HG02970 (cell line): ENCODE measurements at regions not wholly inside any gene's neighbourhood (a gene's known extent, or its start where the extent isn't known, plus 50 kb on each side); places are given as distances from the start of the nearest gene placed in this dataset.

ENCODE experiments used
- ATAC-seq: cut with Tn5 transposase; IDR thresholded peaks from one replicate; pipeline ENCODE4 v1.9.1; 2021; ENCODE audit warnings: mild to moderate bottlenecking, moderate library complexity, moderate number of reproducible peaks; ENCODE audit not compliant: unreplicated experiment, low FRiP score

DNA sequence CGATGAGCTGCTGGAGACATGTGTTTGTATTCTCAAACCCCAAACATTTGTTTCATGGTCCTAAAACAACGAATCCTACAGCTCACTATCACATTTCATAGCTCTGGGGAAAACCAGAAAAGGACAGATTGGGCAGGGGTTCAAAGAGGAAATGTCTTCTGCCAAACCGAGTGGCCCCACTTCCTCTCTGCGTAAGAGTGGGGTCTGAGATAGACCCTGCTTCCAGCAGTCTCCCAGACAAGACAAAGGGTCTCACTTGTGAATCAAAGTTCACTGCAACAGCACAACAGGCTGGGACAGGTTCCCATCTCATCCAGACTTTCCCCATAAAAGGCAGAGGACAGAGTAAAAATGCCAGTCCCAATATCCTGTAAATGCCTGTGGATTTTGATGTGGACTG is 276.2 kb upstream of the SLC24A2 start:
- ATAC-seq: no peak

DNA sequence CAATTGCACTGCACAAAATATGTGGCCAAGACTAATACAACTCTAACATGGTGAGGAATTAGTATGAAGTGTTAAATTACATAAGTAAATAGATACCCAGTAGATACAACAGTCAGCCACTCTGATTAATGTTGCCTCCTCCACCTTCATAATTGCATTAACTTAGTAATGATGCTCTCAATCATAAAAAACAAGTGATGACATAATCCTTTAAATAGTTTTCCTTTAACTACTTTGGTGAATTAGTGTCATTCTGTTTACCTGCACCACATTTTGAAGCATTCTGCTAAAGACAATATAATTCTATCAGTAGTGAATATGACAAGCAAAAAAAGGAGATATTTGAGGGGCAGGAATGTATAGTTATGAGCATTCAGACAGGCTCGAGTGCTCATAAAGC is 265.9 kb upstream of the SLC24A2 start:
- no peak for ATAC-seq

DNA sequence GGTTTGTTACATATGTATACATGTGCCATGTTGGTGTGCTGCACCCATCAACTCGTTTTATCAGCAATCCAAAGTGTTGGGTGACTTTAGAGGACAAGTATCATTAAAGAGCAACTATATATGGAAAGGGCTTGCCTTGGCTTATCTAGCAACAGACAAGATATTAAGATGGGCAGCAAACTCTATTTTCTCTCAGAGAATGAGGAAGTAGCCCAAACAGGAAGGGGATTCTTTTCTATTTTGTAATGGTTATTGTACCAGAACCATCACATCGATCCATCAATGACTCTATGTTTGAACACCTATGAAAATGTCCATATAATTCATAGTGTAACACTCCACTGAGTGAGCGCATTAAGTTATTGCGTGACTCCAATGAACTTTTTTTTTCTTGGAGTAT is 260.1 kb upstream of the SLC24A2 start:
- ATAC-seq: no peak

DNA sequence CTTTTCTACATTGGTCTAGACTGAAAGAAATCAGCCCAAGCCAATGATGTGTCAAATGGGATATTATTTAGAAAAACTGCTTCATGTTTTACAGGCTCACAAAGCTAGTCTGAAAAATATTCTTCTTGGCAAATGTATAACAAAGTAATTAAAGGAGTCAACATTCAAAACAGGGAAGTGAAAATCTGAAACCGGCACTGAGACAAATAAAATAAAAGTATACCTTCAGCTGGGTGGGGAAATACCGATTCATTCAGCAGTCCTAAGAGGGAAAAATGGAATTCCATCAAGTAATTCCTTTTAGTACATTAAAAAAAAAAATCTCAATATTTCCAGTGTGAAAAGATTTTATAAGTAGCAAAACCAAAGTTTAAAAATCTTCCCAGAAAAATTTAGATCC is 259.6 kb upstream of the SLC24A2 start:
- no peak for ATAC-seq

DNA sequence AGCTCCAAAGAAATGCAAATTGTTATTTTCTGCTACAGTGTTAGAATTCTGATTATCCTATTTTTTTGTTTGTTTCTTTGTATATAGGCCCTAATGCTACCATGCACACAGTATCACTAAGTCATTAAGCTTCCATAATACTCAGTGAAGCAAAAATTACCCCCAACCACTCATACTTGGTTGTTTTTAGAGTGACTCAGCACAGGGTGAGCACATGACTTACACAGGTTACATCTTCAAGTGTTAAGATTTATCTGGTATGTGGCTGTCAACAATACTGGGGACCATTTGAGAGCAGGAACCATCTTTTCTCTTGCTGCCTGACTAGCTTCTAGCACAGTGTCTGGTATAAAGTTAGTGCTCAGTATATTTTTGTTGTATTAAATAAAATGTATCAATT is 255.8 kb upstream of the SLC24A2 start:
- no peak for ATAC-seq

DNA sequence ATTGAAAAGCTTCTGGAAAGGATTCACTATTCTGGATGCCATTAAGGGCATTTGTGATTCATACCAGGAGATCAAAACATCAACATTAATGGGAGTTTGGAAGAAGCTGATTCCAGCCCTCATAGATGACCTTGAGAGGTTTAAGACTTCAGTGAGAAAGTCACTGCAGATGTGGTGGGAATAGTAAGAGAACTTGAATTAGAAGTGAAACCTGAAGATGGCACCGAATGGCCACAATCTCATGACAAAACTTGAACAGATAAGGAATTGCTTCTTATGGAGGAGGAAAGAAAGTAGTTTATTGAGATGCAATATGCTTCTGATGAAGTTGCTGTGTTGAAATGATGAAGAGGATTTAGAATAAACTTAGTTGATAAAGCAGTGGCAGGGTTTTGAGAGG is 254.6 kb upstream of the SLC24A2 start:
- ATAC-seq: no peak

DNA sequence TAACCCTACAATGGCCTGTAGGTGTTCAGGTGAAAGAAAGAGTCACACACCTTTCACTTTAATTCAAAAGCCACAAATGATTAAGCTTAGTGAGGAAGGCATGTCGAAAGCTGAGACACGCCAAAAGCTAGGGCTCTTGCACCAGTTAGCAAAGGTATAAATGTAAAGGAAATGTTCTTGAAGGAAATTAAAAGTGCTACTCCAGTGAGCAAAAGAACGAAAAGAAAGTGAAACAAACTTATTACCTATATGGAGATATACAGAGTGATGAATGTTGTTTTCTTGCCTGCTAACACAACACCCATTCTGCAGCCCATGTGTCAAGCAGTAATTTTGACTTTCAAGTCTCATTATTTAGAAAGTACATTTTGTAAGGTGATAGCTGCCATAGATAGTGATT is 254.2 kb upstream of the SLC24A2 start:
- ATAC-seq: peak; percentile 62

DNA sequence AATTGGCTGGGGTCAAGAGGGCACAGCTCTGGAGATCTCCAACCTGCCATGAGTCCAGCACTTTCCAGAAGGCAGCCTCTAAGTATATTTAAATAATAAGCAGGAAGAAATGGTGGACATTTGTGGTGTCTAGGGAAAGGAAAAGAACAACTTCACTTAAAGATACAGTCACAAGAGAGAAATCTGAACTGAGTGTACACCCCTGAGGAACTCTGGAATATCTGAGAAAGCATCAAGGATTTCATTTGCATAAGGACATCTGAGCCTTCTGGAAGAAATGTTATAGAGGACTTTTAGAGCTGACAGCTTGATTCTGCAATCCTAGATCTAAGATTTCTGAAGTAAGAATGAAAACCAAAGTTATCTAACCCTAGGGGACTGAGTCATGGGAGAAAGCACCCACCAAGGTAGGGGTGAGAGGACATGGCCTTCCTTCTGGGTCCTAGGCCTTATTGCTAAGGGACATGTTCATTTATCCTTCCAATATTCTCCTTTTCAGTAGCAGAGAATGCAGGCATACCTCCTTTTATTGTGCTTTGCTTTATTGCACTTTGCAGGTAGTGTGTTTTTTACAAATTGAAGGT is 253.4 kb upstream of the SLC24A2 start:
- ATAC-seq: no peak

DNA sequence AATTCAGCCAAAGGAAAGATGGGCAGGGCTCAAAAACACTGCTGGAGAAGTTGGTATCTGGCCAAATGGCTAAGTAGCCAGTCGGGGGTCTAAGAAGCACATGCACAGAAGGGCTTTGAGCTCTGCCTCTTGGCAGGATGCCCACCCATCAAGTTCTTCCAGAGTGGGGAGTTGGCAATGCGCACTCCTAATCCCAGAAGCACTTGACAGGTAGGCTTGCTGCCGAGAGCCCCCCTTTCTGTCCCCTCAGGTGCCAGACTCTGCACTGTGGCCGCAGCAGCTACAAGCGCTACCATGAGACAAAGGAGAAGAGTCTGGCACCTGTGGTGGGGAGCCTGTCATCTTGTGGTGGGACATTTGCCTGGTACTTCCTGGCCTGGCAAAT is 252.9 kb upstream of the SLC24A2 start:
- no peak for ATAC-seq

DNA sequence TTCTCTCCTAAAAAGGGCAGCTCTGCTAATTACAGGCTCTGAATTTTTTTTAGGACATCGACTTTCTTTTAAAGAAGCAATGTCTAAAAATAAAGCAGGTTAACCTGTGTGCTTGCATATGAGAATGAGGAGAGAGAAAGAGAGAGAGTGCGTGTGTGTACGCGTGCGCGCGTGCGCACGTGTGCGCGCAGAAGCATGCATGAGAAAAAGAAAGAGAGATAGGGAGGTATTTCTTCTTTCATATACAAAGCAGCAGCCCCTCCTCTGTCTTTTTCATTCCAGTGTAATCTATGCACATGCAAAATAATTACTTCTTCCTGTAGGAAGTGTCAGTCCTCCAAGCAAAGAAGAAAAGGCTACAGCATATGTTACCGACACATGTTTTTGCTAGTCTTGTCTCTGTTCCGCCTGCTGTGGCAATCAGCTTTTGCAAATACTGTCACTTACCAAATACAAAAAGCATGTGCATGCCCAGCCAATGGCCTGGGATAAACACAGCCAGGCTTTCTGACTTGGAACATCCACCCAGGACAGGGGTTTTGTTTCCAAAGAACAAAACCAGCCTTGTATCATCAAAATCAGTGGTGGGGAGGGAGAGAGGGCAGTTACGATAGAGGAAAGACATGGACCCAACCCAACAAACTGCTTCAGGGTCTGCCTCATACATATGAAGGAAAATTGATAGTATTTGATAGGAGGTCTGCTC is 252.3 kb upstream of the SLC24A2 start:
- ATAC-seq: no peak

DNA sequence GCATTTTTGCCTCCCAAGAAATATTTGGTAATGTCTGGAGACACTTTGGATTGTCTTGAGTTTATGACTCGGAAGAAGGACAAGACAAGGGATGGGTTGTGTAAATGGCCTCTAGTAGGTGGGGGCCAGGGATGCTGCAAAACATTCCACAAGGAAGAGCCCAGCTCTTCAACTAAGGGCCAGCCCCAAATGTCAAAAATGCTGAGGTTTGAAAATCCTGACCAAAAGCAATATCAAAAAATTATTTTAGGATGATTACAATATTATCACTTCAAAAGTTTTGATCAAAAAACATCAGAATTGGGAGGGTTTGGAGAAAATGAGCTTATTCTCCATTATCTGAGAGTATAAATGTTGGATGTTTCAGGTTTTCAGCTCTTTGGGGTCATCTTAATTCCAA is 248.9 kb upstream of the SLC24A2 start:
- no peak for ATAC-seq

DNA sequence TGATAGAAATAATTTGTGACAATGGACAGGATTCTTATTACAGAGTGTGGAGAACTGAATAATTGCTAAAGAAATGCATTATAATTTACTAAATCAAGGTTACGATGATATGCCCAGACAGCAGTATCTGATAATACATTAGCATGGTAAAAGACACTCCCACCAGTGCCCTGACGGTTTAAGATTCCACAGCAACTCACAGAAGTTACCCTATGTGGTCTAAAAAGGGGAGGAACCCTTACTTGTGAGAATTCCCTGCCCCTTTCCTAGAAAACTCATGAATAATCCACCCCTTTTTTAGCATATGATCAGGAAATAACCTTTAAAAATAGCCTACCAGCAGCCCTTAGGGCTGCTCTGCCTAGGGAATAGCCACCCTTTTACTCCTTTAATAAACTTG is 244.7 kb upstream of the SLC24A2 start:
- no peak for ATAC-seq

DNA sequence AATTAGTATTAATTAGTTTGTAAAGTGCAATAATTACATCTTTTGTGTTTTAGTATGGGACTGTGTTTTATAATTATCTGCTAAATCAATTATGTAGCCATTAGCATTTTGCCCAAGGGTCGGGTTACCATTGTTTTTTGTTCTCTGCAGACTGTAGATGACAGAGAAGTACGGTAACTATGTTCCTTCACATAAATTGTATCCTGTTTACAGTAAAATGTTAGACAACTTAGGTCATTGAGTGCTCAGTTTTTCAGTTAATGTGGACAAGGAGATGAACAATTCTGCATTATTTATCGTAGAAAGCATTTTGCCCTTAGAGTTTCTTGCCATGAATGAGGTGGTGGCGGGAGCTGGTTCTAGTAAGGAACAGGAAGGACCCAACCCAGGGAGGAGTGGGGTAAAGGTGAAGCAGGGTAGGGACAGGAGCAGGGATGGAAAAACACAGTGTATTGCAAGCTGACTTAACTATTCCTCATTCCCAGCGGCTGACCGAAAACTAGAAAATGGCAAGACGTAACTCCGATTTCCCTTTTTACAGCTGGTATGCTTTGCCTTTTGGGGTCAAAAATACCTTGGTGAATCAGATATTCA is 243.7 kb upstream of the SLC24A2 start:
- no peak for ATAC-seq

DNA sequence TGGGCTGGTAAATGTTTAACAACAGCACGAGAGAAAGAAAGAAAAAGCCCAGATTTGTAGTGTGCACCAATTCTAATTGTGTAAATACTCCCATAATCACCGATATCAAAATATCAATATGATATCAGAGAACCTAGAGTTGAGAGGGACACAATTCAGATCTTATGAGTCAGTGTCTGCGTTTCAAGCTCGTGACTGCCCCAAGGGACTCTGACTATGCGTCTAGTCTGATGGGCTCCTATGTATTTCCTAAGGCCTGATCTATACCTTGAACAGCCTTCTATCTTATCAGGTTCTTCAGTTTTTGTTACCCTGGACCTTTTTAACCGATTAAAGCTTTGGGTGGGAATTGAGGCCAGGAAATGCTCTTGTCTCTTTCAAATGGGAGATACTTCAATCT is 243.0 kb upstream of the SLC24A2 start:
- no peak for ATAC-seq

DNA sequence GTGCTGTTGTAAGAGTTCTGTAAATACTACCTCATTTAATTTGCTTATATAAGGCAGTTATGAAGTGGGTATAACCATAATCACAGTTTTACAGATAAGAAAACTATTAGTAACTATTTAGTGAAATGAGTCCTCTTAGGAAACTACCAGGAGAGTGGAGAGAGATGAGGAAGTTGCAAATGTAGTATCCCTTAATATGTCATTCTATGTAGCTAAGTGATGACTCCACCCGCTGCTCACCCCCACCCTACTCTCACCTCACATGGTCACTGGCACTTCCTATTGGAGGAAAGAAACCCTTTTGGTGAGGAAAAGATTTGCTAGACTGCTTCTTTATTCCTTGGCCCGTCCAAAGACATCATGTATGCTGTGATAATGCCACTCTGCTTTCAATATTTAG is 241.8 kb upstream of the SLC24A2 start:
- ATAC-seq: no peak

DNA sequence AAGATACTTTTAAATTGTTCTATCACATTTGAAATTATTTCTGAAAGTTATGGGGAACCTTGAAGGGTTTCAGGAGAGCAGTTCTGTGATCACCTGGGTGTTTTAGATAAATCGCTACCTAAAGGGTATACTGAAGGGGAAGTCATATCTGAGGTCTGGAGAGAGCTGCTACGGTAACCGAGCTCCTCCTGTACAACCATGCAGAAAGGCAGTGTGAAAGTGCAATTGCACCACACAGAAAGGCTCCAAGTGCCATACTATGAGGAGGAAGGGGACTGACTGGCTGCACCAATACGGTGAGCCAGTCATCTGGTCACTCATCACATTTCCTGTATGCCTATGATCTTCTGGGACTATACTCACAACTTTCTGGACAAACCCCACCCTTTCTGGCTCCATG is 241.4 kb upstream of the SLC24A2 start:
- ATAC-seq: no peak

DNA sequence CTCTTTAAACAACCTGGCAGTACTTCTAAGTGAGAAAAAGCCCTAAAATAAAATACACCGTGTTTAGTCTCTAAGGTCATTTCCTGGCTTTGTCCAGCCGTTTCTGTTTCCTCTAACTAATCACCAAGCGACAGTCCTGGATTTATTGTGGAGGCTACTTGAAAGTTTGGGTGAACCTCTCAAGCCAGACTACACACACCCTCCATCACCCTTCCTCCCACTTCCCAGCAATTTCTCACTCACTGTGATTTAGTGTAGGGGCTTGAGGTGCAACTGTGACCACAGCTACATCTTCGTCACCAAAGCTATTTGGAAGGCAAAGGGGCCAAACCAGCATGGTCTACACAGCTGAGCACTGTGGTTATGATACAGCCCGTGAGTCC is 240.0 kb upstream of the SLC24A2 start:
- ATAC-seq: no peak

DNA sequence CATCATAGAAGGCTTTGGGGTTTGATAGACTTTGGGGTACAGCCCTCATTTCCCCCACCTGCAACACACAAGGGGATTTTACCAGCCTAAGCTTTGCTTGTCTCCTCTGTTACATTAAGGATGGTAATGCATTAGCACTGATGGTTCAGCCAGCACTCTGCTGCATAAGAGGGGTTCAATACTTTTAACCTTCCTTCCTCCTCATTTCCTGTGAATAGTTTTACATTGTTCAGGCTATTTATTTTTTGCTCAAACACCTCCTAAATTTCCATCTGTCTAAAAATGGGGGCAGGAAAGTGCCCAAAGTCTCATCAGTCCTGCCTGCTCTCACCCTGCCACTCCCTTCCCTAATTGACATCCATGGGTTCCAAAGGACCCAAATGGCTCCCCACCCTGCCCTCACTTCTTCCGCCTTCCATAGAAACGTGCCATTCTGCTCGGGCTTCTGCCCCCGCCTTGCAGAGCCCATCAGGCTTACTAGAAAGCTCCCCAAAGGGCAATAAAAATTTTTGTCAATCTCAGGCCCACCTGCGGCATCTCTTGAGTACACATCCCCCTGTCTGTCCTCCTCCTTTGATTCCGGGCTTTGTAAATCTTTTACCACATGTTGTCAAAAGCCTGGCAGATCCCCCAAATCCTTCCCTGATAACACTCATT is 239.5 kb upstream of the SLC24A2 start:
- no peak for ATAC-seq

DNA sequence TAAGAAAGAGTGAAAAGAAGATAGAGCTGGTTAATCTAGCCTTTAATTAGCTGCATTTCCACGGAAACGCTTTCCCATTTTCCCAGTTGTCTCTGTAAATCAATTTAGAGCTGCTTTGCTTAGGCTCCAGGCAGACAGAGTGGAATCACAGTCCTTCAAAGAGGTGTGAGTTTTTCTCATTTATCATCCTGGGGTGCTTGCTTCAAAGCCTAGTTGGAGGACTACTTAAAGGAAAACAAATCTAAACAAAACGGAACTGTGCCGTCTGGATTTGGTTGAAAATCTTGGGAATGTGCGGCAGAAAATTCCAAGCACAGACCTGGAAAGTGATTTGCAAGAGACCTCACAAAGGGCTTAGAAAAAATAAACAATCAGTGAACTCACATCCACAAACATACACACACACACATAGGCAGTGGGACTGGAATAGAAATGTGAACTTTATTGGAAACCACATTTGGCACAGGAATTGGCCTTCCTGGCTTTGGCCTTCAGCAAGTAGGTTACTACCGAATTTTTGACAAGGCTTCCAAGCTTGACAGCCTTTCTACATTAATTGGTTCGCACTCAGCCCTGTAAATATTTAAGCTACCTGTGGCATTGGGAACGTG is 235.2 kb upstream of the SLC24A2 start:
- ATAC-seq: no peak

DNA sequence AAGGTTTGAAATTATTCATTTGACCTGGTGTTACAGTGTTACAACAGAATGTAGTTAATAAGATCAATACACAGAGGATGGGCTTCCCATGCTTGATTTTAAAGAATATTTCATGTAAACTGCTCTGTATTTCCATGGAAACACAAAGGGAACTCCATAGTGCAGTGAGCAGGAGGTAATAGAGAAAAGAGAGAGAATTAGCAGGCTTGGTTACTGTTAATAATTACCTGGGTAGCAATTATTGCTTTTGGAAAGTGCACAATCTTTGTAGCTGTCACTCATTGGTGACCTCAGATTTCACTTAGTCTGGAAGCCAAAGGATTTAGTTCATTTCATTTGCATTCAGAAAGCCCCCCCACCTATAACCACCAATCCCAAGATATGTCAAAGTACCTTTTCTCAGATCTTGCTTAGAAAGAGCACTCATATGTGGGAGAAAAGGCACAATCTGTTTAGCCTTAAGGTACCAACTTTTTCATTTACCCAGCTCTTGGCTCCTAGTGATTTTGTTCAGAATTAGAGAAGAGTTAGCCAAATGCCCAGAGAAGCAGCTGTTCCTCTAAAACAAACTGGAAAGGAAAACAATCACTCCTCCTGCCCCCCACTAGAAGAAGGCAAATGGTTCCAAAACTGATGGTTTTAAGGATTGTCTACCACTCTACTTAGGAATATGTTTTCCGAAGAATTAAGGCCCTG is 234.5 kb upstream of the SLC24A2 start:
- no peak for ATAC-seq

DNA sequence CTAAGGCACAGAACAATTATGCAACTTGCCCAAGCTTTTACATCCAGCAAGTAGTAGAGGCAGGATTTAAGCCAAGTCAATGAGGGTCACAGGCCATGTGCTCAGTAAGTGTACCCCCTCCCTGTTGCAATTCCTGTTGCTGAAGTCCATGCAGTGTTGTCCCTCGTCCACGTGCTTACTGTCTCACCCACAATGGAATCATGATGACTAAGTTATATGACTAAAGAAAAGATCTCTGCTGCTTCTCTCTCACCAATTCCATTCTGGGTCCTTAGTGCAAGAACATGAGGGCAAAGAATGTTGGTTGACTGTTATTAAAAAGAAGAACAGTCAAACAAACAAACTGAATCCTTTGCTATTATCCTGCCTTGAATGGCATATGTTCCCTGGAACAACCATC is 233.6 kb upstream of the SLC24A2 start:
- ATAC-seq: no peak
